GM19455 (cell line): ENCODE measurements at regions not wholly inside any gene's neighbourhood (a gene's known extent, or its start where the extent isn't known, plus 50 kb on each side); places are given as distances from the start of the nearest gene placed in this dataset.
"Not testable (repeated sequence)": the region's sequence is repeated elsewhere in the genome, so short reads cannot be mapped to it uniquely, and the experiment has no call there.

Experiments used
- ATAC-seq: cut with Tn5 transposase; IDR thresholded peaks from one replicate; pipeline ENCODE4 v1.9.1; 2021; ENCODE audit not compliant: unreplicated experiment

DNA sequence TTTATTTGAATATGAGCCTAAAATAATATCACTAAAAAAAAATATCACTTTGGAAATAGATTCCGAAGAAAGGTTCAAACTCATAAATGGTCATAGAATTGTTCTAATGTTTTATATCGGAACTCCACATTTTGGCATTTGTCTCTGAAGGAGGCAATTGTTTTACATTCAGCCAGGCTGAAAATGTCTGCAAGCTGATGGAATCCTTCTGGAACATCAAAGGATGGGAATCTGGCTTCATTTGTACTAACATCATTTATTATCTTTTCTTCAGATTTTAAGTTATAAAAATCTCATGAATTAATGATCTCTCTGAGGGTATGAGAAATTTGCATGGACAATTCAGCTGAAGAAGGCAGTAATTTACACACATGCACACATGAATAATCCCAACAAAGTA, 251.4 kb upstream of the RGMA start:
- no peak for ATAC-seq

DNA sequence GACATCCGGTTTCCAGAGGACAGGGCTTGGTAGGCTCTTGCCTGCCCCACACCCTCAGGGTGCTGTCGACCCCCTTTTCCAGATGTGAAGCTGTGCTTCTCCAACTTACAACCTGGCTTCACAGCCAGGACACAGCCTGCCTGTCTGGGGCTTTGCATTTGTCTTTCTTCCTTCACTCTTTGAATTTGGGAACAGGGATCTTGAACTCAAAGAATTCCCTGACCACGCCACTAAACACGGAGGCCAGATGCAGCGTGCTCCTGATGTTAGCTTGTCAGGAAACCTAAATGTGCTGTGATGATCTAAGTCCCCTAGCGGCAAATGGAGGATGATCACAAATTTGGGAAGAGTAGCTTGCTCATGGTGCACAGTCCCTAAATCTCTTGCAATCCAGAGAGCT, 244.8 kb upstream of the RGMA start:
- ATAC-seq: no peak

DNA sequence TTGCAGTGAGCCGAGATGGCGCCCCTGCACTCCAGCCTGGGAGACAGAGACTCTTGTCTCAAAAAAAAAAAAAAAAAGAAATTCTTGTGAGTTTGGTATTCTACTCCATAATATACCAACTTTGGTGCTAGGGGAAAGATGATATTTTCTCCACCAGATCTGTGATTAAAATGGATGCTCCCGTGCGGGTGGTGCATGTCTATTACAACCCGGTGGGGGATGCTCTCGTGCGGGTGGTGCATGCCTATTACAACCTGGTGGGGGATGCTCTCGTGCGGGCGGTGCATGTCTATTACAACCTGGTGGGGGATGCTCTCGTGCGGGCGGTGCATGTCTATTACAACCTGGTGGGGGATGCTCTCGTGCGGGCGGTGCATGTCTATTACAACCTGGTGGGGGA, 244.1 kb upstream of the RGMA start:
- ATAC-seq: not testable (repeated sequence)

DNA sequence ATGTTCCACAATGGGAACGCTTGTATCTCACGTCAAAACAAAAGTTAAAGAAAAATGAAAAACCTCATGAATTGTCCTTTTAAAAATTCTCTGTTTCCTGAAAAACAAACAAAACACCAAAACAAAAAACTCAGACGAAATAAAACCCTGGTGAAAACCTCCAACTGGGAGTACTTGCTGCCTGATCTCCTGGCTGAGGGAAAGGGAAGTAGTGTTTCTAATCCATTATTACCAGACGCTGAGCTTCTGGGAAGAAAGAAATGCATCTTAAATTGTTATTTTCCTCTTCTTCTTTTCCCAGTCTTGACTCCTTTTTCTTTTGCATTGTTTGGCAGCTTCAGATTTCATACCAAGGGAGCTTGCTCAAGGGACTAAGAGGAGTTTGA, 243.2 kb upstream of the RGMA start:
- ATAC-seq: no peak

DNA sequence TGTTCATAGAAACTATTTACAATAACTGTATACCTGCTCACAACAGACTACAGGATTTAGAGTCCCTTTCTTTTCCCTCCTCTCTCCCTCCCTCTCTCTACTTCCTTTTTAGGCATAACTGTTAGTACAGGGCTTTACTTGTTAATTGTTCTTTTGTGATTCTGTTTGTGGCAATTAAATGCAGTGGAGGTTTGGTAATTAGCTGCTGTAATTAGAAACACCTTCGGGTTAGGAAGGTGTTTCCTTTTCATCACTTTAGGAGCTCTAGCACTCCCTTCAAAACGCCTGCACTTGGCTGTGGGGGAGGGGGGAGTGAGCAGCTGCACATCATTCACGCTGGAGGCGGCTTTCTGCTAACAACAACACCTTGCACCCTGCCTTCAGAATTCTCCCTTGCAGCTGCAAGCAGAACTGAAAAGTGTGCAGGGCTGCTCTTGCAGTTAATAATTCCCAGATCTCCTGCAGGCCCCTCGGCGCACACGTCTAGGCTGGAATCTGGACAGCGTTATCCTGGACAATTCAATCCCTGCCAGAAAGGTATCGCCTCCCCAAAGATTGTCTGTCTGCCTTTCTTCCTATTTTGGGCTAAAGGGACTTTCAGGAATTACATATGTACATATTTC, 242.6 kb upstream of the RGMA start:
- no peak for ATAC-seq

DNA sequence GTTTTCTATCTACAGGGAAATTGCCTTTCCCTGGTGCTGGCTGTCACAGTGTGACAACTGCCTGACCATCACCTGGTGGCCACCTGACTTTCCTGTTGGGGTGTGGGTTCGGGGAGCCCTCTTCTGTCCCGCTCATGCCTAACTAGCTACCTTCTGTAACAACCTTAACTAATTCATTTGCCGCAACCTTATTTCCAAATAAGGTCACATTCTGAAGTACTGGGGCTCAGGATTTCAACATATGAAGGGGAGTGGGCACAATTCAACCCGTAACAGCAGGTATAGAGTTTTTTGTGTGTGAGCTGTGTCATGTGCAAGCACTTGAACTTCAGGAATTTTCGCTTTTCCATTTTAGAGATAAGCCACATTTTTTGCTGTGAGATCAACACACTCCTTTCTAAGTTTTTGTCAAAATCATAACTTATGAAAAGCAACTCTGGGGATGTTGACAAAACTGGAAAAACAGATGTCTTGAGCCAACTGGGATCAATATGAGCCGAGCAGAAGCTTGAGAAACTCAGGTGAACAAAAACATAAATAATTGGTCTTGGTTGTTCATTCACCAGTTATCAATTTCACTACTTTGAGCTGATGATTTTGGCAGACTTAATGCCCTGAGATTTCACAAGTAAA, 242.0 kb upstream of the RGMA start:
- ATAC-seq: no peak

DNA sequence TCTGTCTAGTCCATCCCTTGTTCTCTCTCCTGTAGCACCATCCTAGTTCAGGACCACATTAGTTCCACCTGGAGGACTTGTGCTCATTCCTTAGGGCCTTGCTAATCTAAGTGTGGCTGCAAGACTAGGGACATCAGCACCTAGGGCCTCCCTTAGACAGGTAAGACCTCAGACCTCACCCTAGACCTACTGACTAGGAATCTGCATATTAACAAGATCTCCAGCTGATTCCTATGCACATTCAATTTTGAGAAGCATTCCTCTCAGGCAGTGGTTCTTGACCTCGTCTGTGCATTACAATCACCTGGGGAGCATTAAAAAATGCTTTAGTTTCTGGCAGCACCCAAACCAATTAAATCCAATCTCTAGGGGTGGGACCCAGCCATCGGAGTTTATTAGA, 238.4 kb upstream of the RGMA start:
- no peak for ATAC-seq

DNA sequence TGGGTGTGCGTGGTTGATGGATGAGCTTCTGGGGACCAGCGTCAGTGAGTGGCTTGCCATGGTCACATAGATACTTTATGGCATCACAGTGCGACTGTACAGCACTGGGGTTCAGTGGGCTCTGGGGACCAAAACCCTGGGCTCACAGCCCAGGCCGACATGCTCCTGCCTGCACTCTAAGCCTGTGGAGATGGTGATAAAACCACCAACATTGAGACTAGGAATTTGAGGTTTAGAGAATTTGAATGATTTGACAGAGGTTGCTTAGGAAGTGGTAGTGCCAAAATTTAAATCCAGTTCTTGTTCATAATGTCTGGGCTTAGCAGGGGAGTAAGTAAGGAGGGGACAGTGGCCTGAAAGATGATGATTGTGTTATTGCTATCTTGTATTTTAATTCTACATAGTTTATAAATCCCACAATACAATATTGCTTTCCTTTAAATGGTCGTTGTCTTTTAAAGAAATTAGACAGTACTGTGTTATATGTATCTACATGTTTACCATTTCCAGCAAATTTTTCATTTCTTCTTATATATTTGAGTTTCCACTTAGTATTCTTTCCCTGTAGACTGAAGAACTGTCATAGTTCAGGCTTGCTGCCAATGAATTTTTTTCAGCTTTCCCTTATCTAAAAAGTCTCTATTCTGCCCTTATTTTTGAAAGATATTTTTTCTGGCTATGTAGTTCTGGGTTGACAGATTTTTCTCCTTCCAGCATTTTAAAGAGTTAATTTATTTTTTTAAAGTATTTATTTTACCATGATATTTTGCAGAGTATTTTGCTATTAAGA, 235.4 kb upstream of the RGMA start:
- ATAC-seq: no peak

DNA sequence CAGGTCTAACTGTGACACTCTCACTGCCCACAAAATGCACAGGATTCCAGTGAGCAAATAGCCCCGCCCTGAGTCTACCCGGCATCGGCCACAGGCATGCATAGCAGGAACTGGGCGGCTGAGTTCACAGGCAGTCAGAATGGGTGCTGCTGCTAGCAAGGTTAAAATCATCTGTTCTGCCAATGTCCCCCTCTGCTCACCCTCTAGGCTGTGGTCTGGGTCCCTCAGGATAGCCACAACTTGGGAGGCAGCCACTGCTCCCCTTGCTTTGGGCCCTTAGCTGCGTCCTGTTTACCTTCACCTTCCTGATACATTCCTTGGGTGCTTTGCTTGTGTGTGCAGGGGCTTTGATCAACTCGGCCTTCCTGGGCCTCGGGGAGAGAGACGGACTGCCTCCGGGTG, 232.9 kb upstream of the RGMA start:
- no peak for ATAC-seq

DNA sequence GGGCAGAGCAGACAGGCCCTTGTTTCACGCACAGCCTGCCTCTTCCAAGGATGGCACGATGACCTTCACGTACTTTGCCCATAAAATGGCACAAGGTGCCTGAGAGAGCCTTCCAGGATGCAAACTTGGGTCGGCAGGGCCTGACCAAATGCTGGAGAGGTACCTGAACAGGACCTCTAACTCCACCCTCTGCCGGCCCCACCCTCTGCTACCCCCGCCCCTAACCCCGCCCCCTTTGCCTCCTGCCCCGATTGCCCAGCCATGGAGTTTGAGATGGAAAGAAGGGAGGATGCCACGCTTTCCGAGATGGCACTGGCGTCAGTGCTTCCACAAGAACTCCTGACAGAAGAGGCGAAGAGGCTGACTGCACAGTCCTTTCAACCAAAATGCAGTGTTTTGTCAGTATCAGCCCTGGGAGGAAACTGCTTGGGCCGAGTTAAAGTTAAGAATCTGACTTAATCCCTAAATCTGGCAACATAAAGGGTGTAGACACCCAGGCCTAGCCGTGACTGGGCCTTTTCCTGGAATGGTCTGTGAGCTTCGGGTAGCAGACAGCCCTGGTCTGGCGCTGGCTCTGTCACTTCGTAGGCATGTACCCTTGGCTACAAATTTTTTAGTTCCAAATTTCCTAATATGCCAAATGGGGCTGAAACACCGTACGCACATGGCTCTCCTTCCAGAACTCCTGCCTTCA, 230.3 kb upstream of the RGMA start:
- ATAC-seq: no peak

DNA sequence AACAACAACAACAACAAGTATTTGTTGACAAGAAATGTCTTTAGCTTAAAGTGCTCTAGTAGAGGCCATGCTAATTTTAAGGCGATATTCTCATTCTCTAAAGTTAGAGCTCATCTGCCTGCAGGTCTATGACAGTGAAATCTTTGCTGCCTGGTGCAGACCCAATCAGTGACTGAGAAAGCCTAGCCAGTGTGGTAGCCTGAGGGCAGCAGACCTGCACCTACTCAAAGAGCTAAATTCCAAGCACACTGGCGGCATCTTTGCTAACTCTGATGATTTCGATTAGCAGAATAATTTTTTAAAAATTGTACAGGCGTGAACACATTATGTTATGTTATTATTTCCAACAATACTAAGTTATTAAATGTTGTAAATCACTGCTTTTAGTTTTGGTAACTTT, 228.8 kb upstream of the RGMA start:
- no peak for ATAC-seq

DNA sequence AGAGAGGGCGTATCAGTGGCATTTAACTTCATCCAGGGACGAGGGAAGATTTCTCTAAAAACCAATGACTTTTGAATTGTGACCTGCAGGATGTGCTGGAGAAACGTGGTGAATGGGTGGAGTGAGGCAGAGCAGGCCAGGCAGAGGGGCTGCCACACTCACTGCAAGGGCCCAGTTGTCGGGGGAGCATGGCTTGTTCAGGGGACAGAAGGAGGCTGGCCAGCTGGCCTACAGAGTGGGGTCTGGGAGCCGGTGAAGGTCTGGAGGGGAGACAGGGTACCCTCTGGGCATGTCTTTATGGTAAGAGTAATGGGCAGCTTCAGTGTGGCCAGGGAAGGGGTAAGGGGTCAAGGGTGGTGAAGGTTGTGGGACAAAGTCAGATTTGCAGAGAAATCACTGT, 225.2 kb upstream of the RGMA start:
- ATAC-seq: no peak

DNA sequence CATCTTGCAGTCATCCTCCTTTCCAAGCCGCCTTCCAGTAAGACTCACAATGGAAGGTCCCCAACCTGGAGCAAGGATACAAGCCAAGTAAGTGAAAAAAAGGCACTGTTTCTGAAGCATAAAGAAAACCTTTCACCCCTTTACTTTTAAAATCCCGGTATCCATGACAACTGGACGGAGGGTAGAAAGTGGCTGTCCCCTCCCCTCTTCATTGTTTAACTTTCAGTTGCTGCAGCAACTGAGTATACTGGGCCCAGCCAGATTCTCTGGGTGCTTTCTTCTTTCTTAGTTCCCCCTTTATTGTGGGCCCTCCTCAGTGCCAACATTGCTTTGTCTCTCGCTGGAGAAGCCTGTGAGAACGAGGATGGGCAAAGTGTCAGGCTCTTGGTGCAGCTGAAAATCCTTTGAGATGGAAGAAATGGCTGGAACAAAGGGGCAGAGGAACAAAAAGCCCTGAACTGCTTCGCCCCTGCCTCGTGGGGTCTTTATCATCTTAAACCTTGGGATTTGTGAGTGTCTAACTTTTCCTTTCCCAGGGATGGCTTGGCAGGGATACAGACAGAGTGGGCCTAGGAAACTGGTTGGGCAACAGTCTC, 224.0 kb upstream of the RGMA start:
- no peak for ATAC-seq

DNA sequence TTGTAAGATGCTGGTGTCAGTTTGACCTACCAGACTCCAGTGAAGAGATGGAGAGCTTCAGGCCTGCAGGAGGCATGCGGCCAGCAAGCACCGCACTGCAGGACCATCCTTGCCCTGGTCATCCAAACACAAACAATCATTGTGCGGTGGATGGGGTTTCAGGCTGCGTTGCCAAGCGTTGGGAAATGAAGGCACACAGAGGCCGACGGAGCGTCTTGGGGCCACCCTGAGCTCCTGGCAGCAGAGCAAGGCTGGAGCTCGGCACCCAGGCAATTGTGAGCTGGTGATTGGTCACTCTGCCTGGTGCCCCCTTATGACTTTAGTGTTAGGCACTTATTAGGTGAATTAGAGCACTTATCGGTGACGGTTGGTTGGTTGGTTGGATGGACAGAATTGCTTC, 222.6 kb upstream of the RGMA start:
- ATAC-seq: no peak

DNA sequence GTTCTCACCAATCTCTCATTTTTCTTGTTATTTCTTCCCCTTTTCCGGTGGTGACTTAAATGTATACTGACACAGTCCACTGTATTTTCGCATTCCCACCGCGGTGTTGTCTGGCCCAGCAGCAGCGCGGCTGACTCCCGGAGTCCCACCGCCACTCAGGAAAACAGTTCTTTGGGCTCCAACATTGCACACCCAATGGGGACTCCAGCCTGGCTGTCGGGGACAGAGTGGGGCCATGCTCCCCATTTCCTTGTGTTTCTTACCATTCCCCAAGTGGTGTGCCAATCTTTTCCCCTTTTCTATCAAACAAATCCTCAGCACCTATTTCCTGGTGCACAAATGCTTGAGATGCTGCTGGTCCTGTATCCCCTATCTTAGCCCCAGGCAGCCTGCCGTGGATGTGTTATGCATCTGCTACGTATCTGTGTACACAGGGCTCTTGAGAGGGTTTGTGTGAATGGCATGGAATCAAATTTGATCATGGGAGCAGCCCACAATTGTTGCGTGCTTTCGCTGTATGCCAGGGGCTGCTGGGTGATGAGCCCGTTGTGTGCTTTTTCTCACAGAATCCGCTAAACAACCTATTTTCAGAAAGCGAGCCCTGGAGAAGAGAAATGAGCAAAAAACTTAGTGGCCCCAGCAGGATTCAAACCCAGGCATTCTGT, 219.1 kb upstream of the RGMA start:
- no peak for ATAC-seq

DNA sequence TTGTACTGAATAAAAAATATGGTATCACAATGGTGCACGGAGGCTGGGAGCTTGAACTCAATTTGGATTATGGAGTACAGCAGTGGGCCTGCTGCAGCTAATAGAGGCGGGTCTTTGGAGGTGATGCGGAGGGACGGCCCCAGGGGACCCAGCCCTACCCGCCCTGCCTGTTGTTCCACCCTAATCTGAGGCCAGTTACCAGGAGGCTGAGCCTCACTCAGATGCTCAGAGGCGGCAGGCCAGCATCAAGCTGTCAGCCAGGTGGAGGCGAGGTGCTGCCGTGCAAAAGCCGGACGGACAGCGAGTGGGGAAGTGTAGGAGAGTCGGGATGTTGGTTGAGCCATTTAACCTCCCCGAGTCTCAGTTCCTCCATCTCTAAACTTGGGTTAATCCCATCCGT, 218.5 kb upstream of the RGMA start:
- no peak for ATAC-seq

DNA sequence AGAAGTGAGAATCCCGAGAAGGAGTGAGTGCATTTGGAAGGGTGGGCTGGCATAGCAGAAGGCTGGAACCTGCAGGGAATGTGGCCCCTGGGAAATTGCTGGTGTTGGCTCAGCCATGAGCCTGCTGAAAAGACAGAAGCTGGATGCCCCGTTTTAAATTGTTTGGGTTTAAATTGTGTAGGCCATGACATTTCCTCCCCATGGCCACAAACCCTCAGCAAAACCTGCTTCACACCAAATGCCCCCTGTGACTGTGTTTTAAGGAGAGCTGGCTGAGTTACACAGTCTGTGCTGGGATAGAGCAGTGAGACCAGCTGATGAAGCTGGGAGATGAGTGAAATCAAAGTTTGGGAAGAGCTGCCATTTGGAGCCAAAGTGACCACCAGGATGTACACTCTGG, 216.3 kb upstream of the RGMA start:
- no peak for ATAC-seq

DNA sequence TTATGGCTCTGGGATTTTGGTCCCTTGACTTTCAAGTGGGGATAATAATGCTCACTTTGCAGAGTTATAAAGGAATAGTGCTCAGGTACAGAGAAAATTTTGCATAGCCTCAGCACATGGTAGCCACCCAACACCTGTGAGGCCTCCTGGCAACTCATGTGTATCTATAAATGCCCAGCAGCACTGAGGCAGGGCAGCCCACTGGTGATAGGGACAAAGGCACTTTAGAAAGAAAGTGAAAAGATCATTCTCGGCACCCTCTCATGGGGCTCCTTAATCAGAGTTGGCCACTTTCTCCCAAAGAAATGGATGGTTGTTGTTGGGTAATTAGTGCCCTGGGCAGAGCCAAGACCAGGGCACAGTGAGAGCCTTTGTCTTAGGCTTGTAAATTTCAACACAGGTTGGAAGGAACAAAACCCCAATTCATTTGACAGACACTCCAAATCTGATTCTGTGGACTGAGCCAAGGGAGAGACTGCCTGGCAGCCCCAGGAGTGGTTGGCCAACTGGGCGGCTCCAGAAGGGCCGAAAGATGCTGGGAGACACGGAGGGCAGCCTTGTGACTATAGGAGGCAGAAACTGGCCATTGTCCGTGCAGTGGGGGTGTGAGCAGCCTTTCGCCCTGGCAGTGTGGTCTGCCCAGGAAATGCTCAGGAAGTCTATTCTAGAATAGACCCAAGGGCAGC, 213.2 kb upstream of the RGMA start:
- ATAC-seq: no peak

DNA sequence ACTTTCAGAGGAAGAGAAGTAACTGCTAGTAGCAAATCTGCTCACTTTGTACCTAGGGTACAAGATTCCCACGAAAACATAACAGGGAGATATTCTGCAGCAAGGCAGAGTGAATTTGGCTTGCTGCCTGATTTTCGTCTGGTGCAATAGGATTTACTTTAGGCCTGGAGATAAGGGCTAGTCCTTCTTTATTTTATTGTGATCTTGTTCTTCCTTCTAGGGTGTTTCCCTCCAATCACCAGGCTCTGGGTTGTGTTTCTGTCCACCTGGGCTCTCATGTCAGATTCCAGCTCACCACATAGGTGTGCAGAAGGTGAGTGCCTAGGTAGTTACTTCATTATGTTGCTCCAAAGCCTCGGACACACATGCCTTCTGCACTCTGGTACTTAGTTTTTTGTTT, 211.8 kb upstream of the RGMA start:
- ATAC-seq: no peak

DNA sequence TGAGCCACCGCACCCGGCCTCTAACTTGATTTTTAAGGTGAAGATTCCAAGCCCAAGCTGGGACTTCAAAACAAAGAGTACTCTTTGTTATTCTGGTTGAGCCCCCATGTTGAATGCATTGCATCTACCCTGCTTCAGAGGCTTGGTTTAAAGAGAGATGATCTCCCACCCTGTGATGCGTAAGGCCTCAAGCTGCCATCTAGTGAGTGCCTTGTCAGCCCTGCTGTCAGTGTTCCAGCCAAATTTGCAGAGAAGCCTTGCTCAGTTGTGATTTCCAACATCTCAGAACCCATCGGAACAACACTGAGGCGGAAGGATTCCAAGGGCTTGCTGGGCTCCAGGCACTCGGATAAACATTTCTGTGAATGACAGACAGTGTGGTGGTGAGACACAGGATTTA, 210.7 kb upstream of the RGMA start:
- ATAC-seq: no peak
